AG09319 (cell line): ENCODE measurements at regions not wholly inside any gene's neighbourhood (a gene's known extent, or its start where the extent isn't known, plus 50 kb on each side); places are given as distances from the start of the nearest gene placed in this dataset.

Experiments
- DNase-seq: peaks from one replicate; pipeline ENCODE4 v3.0.0-alpha.2; 2010; ENCODE audit warnings: low read depth; ENCODE audit errors: extremely low read depth
- TF ChIP-seq, protein P1 (sequence below): IDR thresholded peaks from 2 replicates; pipeline ENCODE4 v1.5.1; 2011; ENCODE audit warnings: low read depth, mild to moderate bottlenecking, inconsistent platforms, low read length, moderate library complexity

DNA sequence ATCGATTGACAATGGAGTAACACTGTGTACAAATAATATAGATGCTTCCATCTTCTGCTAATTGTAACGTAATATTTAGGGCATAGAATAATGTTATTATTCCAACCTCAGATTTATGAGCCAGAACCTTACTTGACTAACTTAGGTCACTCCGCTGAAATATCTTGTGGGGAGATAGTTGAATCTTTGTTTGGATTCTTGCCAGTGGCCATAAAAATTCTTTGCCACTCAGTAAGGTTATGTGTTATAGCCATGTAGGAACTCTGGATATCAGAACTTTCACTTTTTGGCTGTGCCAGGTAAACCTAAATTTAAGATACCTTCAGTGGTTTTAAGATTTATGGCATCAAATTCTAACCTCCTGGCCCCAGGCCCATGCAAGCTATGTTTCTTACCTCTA lies 197.6 kb downstream of the WDR11 start:
- TF ChIP-seq, protein P1, sequence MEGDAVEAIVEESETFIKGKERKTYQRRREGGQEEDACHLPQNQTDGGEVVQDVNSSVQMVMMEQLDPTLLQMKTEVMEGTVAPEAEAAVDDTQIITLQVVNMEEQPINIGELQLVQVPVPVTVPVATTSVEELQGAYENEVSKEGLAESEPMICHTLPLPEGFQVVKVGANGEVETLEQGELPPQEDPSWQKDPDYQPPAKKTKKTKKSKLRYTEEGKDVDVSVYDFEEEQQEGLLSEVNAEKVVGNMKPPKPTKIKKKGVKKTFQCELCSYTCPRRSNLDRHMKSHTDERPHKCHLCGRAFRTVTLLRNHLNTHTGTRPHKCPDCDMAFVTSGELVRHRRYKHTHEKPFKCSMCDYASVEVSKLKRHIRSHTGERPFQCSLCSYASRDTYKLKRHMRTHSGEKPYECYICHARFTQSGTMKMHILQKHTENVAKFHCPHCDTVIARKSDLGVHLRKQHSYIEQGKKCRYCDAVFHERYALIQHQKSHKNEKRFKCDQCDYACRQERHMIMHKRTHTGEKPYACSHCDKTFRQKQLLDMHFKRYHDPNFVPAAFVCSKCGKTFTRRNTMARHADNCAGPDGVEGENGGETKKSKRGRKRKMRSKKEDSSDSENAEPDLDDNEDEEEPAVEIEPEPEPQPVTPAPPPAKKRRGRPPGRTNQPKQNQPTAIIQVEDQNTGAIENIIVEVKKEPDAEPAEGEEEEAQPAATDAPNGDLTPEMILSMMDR = no peak
- DNase-seq = no peak

DNA sequence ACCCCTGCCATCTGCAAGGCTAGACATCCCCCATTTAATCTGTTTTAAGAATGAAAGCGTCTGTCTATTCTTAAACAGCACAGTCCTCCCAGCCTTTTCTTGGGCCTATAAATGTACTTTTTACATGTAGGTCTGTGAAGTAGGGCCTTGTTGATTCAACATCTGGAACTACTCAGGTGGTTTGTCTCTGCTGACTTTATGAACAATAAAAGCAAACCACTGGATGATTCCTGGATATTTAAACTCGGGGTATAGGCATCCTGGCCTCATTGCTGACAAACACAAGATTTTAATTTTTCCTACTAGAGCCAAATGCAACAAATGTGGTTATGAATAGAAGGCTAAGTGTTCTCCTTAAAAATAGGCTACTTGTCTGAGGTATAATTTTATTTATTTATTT lies 198.3 kb downstream of the WDR11 start:
- no peak for DNase-seq
- TF ChIP-seq, protein P1 = no peak

DNA sequence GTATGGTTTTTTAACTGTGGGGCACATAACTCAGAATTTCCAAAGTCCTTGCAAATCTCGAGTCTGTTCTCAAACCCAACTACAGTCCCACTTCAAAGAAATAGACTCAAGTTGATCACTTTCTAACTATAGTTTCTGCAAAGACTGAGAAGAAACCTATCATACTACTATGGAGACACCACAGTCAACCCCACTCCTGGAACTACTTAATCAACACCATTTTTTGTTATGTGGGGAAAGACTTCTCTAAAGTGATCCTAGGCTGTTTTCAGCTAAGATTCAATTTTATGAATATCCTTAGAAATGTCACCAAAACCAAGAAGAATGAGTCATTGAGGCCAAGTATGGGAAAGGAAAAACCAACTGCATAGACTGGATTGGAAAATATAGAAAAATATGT lies 198.8 kb downstream of the WDR11 start:
- TF ChIP-seq, protein P1 = no peak
- no peak for DNase-seq

DNA sequence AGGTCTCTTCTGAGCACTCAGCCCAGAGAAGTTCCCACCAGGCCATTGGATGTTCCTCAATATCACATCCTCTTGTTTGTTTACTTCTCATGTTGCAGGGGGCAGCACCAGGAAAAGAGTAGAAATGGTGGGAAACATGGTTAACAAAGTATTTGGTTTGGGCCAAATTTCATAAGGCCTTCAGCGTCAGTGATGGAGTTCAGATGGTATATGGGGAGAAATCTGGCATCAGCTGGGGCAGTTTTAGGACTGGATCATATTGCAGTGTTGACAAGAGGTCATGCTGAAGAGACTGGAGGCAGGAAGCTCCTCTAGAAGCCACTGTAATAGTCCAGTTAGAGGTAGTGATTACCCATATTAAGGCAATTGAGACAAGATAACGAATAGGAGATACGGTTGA lies 200.0 kb downstream of the WDR11 start:
- TF ChIP-seq, protein P1 = no peak
- DNase-seq = no peak

- TF ChIP-seq, protein P1 = no peak
- DNase-seq = no peak
Measured at GRCh38 chr10:121051696-121052279, 200.6 kb downstream of the WDR11 start.

DNA sequence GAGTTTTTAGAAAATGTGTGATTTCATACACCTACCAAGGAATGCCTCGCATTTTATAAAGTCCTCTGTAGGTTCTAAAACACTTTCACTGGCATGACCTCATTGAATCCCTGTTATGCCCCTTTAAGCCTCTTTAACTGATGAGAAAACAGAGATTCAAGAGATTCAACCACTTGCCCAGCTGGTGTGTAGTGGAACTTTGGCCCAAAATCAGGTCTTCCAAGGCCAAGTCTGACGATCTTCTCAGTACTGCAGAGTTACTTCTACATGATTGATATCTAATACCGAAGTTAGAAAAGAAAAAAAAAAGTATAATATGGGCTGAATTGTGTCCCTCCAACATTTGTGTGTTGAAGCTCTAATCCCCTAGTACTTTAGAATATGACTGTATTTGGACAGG lies 202.0 kb downstream of the WDR11 start:
- DNase-seq = no peak

DNA sequence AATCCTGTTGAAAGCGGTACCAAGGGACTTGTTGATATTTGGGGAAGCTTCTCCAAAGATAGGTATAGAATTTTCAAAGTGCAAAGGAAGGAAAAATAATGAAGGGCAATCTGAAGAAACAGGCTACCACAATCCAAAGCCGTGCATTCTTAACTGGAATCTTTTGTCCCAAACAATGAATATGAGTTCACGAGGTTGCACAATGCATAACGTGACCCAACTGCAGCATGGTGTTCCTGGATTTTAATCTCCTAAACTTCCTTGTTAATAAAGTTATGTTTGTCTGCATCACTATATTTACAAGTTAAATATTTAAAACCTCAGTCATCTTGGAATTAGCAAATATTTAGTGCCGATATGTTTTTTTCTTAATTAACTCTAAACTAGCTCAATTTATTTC lies 203.7 kb downstream of the WDR11 start:
- no peak for DNase-seq
- TF ChIP-seq, protein P1 = no peak

More for the DNA sequence above, 202.0 kb downstream of the WDR11 start:
- TF ChIP-seq, protein P1 = no peak
